HFF-Myc (cell line): ENCODE measurements at regions not wholly inside any gene's neighbourhood (a gene's known extent, or its start where the extent isn't known, plus 50 kb on each side); places are given as distances from the start of the nearest gene placed in this dataset.
"Not testable (repeated sequence)": the region's sequence is repeated elsewhere in the genome, so short reads cannot be mapped to it uniquely, and the experiment has no call there.

Experiments
- DNase-seq: peaks from one replicate; pipeline ENCODE4 v3.0.0-alpha.2; 2011; ENCODE audit warnings: low read depth; ENCODE audit errors: extremely low read depth
- H3K4me3 ChIP-seq: replicated peaks from 2 replicates; pipeline ENCODE4 v1.5.1; 2011; ENCODE audit warnings: low read depth, mild to moderate bottlenecking, control low read depth, low read length
- CTCF ChIP-seq: IDR thresholded peaks from 2 replicates; pipeline ENCODE4 v1.5.1; 2012; ENCODE audit warnings: mild to moderate bottlenecking, low read depth, low read length, control low read depth; ENCODE audit errors: missing control alignments

GRCh38 chr1:233459968-233460367 lies 132.4 kb downstream of the MAP3K21 start:
- no peak overlapping the region for H3K4me3 ChIP-seq
- no peak for TF ChIP-seq CTCF
- DNase-seq, result no peak

- TF ChIP-seq CTCF, result no peak
- DNase-seq, result no peak
- no peak overlapping the region for H3K4me3 ChIP-seq
Measured at GRCh38 chr1:233460692-233461091, 133.2 kb downstream of the MAP3K21 start.

GRCh38 chr1:233461847-233462246 lies 134.3 kb downstream of the MAP3K21 start:
- H3K4me3 ChIP-seq, result no peak overlapping the region
- DNase-seq, result no peak
- no peak for TF ChIP-seq CTCF

GRCh38 chr1:233463333-233463732 lies 135.8 kb downstream of the MAP3K21 start:
- no peak for DNase-seq
- H3K4me3 ChIP-seq, result no peak overlapping the region
- TF ChIP-seq CTCF, result no peak

GRCh38 chr1:233465745-233466343 lies 138.3 kb downstream of the MAP3K21 start:
- TF ChIP-seq CTCF, result no peak
- no peak overlapping the region for H3K4me3 ChIP-seq
- no peak for DNase-seq

GRCh38 chr1:233470741-233471499 lies 143.0 kb upstream of the KCNK1 start:
- no peak overlapping the region for H3K4me3 ChIP-seq
- TF ChIP-seq CTCF, result no peak
- DNase-seq, result no peak

- not testable (repeated sequence) for H3K4me3 ChIP-seq, DNase-seq
Measured at GRCh38 chr1:233471851-233472250, 142.1 kb upstream of the KCNK1 start.

- H3K4me3 ChIP-seq, DNase-seq: not testable (repeated sequence)
Measured at GRCh38 chr1:233472796-233473195, 141.1 kb upstream of the KCNK1 start.
